OCI-LY1 (cell line): ENCODE measurements at regions not wholly inside any gene's neighbourhood (a gene's known extent, or its start where the extent isn't known, plus 50 kb on each side); places are given as distances from the start of the nearest gene placed in this dataset.

Experiments
- EZH2 ChIP-seq: fragments of 200-600 bp; sonication (generic), shearing (Covaris generic); IDR thresholded peaks from 2 replicates; pipeline ENCODE4 v1.8.0; 2017; ENCODE audit warnings: borderline replicate concordance, mixed run types, mild to moderate bottlenecking, antibody characterized with exemption, low read length, moderate library complexity, mixed read lengths
- TF ChIP-seq, protein P1 (sequence below): fragments of 200-600 bp; sonication (generic), shearing (Covaris generic); IDR thresholded peaks from 2 replicates; pipeline ENCODE4 v1.5.1; 2017; ENCODE audit warnings: mild to moderate bottlenecking, antibody characterized with exemption, low read length, moderate library complexity, mixed read lengths

DNA sequence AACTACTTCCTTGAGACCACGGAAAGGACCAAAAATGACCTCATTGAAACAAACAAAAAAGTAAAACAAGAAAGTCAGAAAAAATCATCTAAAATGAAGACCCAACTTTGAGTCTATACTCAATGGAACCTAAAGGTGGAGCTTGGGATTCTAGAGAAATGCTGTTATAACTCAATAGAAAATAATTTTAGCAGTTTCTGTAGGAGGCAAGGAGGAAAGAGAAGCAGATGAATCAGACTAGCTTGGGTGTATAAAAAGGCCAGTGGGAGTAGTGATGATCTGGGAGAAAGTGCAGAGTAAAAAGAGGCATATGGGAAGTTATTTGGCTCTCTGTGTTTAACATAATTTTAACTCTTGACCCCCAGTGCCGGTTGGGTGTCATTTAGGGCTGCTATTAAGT, 94.4 kb downstream of the TMCO5A start:
- TF ChIP-seq, protein P1, sequence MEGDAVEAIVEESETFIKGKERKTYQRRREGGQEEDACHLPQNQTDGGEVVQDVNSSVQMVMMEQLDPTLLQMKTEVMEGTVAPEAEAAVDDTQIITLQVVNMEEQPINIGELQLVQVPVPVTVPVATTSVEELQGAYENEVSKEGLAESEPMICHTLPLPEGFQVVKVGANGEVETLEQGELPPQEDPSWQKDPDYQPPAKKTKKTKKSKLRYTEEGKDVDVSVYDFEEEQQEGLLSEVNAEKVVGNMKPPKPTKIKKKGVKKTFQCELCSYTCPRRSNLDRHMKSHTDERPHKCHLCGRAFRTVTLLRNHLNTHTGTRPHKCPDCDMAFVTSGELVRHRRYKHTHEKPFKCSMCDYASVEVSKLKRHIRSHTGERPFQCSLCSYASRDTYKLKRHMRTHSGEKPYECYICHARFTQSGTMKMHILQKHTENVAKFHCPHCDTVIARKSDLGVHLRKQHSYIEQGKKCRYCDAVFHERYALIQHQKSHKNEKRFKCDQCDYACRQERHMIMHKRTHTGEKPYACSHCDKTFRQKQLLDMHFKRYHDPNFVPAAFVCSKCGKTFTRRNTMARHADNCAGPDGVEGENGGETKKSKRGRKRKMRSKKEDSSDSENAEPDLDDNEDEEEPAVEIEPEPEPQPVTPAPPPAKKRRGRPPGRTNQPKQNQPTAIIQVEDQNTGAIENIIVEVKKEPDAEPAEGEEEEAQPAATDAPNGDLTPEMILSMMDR: no peak
- no peak for TF ChIP-seq EZH2
